ENCODE measurements at regions not wholly inside any gene's neighbourhood (a gene's known extent, or its start where the extent isn't known, plus 50 kb on each side); places are given as distances from the start of the nearest gene placed in this dataset.

DNA sequence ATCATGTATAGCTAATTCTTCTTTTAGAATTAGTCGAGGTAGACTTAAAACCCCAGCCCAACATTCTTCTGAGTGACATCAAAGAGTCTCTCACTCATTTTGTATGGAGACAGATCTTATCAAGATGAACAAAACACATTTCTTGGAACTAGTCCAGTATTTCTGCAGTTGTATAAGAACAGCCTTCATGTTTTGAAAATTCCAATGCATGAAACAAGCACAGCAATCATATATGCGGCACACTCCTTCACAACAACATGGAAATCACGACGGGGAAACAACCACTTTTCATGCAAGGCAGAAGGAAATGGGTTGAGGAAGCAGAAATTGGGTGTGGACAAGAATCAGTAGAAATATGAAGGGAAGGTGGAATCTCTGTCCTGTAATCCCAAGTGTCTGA lies 113.8 kb downstream of the PLK2 start:
- TF ChIP-seq, protein P1, sequence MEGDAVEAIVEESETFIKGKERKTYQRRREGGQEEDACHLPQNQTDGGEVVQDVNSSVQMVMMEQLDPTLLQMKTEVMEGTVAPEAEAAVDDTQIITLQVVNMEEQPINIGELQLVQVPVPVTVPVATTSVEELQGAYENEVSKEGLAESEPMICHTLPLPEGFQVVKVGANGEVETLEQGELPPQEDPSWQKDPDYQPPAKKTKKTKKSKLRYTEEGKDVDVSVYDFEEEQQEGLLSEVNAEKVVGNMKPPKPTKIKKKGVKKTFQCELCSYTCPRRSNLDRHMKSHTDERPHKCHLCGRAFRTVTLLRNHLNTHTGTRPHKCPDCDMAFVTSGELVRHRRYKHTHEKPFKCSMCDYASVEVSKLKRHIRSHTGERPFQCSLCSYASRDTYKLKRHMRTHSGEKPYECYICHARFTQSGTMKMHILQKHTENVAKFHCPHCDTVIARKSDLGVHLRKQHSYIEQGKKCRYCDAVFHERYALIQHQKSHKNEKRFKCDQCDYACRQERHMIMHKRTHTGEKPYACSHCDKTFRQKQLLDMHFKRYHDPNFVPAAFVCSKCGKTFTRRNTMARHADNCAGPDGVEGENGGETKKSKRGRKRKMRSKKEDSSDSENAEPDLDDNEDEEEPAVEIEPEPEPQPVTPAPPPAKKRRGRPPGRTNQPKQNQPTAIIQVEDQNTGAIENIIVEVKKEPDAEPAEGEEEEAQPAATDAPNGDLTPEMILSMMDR (IDR thresholded peaks at IDR 0.05; ENCODE audit: insufficient read depth, low read length, poor library complexity, severe bottlenecking), result no peak
- DNase-seq (ENCODE audit: low read depth), result no peak
- Histone ChIP-seq H3K4me3 (ENCODE audit: low read depth, low read length) (no peak overlapping the region), H3K36me3 (ENCODE audit: control insufficient read depth, insufficient read depth, low read length) (no peaks in the 10 kb centered on the region), H3K27me3 (ENCODE audit: control insufficient read depth, insufficient read depth, low read length) (no peaks in the 10 kb centered on the region)

- no peak for DNase-seq (ENCODE audit: low read depth)
- no peak overlapping the region for H3K4me3 ChIP-seq (ENCODE audit: low read depth, low read length)
- no peaks in the 10 kb centered on the region for H3K36me3 ChIP-seq (ENCODE audit: control insufficient read depth, insufficient read depth, low read length)
- no peaks in the 10 kb centered on the region for H3K27me3 ChIP-seq (ENCODE audit: control insufficient read depth, insufficient read depth, low read length)
- TF ChIP-seq, protein P1 (IDR thresholded peaks at IDR 0.05; ENCODE audit: insufficient read depth, low read length, poor library complexity, severe bottlenecking), result no peak
These were observed 118.4 kb downstream of the PLK2 start for GRCh38 chr5:58341476-58341875.

DNA sequence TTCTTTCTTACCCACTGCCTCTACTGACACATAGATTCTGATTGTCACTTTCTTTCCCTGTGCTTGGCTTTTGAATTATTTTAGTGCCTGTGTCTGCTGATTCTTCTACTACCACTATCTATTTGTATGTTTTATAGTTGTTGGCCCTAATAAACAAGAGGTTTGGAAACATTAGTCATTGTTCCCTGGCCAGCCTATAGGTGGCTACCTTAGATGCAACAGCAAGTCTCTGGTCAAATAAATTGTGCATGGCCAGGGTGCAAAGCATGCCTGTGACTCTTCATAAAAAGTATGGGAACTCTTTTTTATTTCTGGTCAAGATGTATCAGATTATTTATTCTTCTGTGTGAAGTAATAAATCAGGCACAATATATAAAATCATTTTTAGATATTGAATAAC lies 124.4 kb downstream of the PLK2 start:
- Histone ChIP-seq H3K27me3 (ENCODE audit: control insufficient read depth, insufficient read depth, low read length) (no peaks in the 10 kb centered on the region), H3K4me3 (ENCODE audit: low read depth, low read length) (no peak overlapping the region), H3K36me3 (ENCODE audit: control insufficient read depth, insufficient read depth, low read length) (no peaks in the 10 kb centered on the region)
- TF ChIP-seq, protein P1 (IDR thresholded peaks at IDR 0.05; ENCODE audit: insufficient read depth, low read length, poor library complexity, severe bottlenecking), result peak; percentile 11
- no peak for DNase-seq (ENCODE audit: low read depth)

- TF ChIP-seq, protein P1 (IDR thresholded peaks at IDR 0.05; ENCODE audit: insufficient read depth, low read length, poor library complexity, severe bottlenecking), result no peak
- no peak for DNase-seq (ENCODE audit: low read depth)
- H3K27me3 ChIP-seq (ENCODE audit: control insufficient read depth, insufficient read depth, low read length), result no peaks in the 10 kb centered on the region
- no peak overlapping the region for H3K4me3 ChIP-seq (ENCODE audit: low read depth, low read length)
- no peaks in the 10 kb centered on the region for H3K36me3 ChIP-seq (ENCODE audit: control insufficient read depth, insufficient read depth, low read length)
These were observed 125.9 kb downstream of the PLK2 start for GRCh38 chr5:58334035-58334434.

DNA sequence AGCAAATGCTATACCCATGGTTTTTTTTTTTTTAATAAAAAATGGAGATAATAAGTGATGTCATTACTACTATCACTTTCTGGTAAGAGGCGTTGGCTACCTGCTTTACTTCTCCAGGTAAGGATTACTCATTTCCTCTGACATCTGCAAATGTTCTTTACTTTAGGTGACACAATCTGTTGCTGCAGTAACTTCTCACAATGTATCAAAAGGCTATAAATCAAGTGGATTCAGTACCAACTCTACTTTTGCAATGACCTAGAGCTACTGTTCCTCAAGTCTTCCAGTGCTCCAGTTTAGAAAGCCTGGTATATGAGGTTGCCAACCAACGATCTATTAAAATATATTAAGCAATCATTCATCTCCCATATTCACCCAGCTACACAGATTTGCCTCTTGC lies 129.1 kb downstream of the PLK2 start:
- Histone ChIP-seq H3K36me3 (ENCODE audit: control insufficient read depth, insufficient read depth, low read length) (no peaks in the 10 kb centered on the region), H3K27me3 (ENCODE audit: control insufficient read depth, insufficient read depth, low read length) (no peaks in the 10 kb centered on the region), H3K4me3 (ENCODE audit: low read depth, low read length) (no peak overlapping the region)
- TF ChIP-seq, protein P1 (IDR thresholded peaks at IDR 0.05; ENCODE audit: insufficient read depth, low read length, poor library complexity, severe bottlenecking), result no peak
- no peak for DNase-seq (ENCODE audit: low read depth)

GRCh38 chr5:58327289-58327688 lies 132.6 kb downstream of the PLK2 start:
- TF ChIP-seq, protein P1 (IDR thresholded peaks at IDR 0.05; ENCODE audit: insufficient read depth, low read length, poor library complexity, severe bottlenecking), result no peak
- no peak for DNase-seq (ENCODE audit: low read depth)
- no peaks in the 10 kb centered on the region for H3K36me3 ChIP-seq (ENCODE audit: control insufficient read depth, insufficient read depth, low read length)
- H3K27me3 ChIP-seq (ENCODE audit: control insufficient read depth, insufficient read depth, low read length), result no peaks in the 10 kb centered on the region
- no peak overlapping the region for H3K4me3 ChIP-seq (ENCODE audit: low read depth, low read length)
